NCI-H2227 (cell line): ENCODE measurements at regions not wholly inside any gene's neighbourhood (a gene's known extent, or its start where the extent isn't known, plus 50 kb on each side); places are given as distances from the start of the nearest gene placed in this dataset.

Source experiments
- DNase-seq: peaks from one replicate; lab custom pipeline; 2025; ENCODE audit not compliant: unreplicated experiment; lab: John Stamatoyannopoulos, UW

DNA sequence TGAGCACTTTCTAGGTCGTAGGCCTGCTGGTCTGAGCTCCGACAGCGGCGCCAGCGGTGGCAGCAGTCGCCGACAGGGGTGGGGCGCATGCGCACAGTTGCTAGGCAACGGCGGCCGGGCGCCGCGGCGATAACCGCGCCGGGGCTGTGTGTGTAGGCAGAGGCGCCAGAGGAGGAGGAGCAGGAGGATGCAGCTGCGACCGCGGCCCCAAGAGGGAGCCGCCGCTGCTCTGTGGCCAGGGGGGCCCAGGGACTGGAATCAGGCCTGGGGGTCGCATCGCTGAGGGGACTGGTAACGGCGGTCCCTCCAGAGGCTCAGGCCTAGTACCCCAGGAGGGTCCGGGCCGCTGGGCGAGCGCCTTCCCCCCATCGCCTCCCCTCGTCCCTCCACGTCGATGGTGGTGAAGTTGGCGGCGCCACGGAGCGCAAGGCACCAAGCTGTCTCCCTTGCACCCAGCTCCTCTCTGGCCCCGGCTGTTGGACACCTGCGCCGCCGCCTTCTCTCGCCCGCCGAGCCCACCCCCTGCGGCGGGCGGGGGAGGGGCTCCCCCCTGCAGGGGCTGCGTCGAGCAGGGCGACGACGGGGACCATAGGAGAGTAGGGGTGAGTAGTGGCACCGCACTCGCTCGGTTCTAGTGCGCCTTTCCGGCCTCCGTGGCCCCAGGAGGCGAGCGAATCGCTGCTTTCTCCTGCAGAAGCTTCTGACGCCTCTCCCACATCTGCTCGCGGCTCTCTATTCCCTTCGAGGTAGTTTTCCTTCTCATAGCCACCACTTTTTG lies 58.6 kb upstream of the ZC4H2 start, which contains the start of gene ZC3H12B:
TSS of gene ZC3H12B (plus strand) at position 159 of the 778 bp plus-strand sequence.
- DNase-seq, result peak; percentile 92

- no peak for DNase-seq
These were observed 58.0 kb upstream of the ZC4H2 start for GRCh38 chrX:65034292-65034667.
